Activated CD4-positive, alpha-beta T cell treated with anti-CD3 and anti-CD28 coated beads, Interleukin-2, amount 50 U/mL, for 24 hours (primary cell): ENCODE measurements at regions not wholly inside any gene's neighbourhood (a gene's known extent, or its start where the extent isn't known, plus 50 kb on each side); places are given as distances from the start of the nearest gene placed in this dataset.
"Not testable (repeated sequence)": the region's sequence is repeated elsewhere in the genome, so short reads cannot be mapped to it uniquely, and the experiment has no call there.

Experiments
- DNase-seq, 2 donors: peaks; one replicate each; pipeline ENCODE4 v3.0.0-alpha.2; 2020; ENCODE audit warnings: low read depth in 1 of 2, low spot score in 1 of 2

- DNase-seq = no peak
Measured at GRCh38 chr11:15300341-15300740, 185.6 kb downstream of the INSC start.

- no peak for DNase-seq
Measured at GRCh38 chr11:15307619-15308024, 192.9 kb downstream of the INSC start.

GRCh38 chr11:15308840-15309239 is 194.1 kb downstream of the INSC start:
- no peak for DNase-seq

- DNase-seq = no peak
Measured at GRCh38 chr11:15309296-15309695, 194.6 kb downstream of the INSC start.

GRCh38 chr11:15313862-15314261 is 199.1 kb downstream of the INSC start:
- DNase-seq = no peak

- DNase-seq = no peak
Measured at GRCh38 chr11:15318814-15319213, 204.1 kb downstream of the INSC start.

- DNase-seq = no peak
Measured at GRCh38 chr11:15326520-15326919, 211.8 kb downstream of the INSC start.

- DNase-seq = no peak
Measured at GRCh38 chr11:15327786-15328231, 213.1 kb downstream of the INSC start.

- no peak for DNase-seq
Measured at GRCh38 chr11:15333407-15333806, 218.7 kb downstream of the INSC start.

- DNase-seq = no peak
Measured at GRCh38 chr11:15334766-15335165, 220.0 kb downstream of the INSC start.

GRCh38 chr11:15336021-15336420 is 221.3 kb downstream of the INSC start:
- DNase-seq = no peak

- no peak for DNase-seq
Measured at GRCh38 chr11:15339302-15339701, 224.6 kb downstream of the INSC start.

- DNase-seq = no peak
Measured at GRCh38 chr11:15341587-15341986, 226.9 kb downstream of the INSC start.

- DNase-seq = no peak
Measured at GRCh38 chr11:15342163-15342562, 227.4 kb downstream of the INSC start.

- no peak for DNase-seq
Measured at GRCh38 chr11:15346907-15347306, 232.2 kb downstream of the INSC start.

GRCh38 chr11:15347969-15348734 is 233.4 kb downstream of the INSC start:
- no peak for DNase-seq

GRCh38 chr11:15349413-15349812 is 234.7 kb downstream of the INSC start:
- DNase-seq = no peak

- no peak for DNase-seq
Measured at GRCh38 chr11:15361316-15361715, 246.6 kb downstream of the INSC start.

GRCh38 chr11:15365286-15365685 is 250.6 kb downstream of the INSC start:
- DNase-seq = not testable (repeated sequence)

- no peak for DNase-seq
Measured at GRCh38 chr11:15367695-15368094, 253.0 kb downstream of the INSC start.

GRCh38 chr11:15370495-15371147 is 255.9 kb downstream of the INSC start:
- no peak for DNase-seq

GRCh38 chr11:15371533-15371932 is 256.8 kb downstream of the INSC start:
- no peak for DNase-seq

- no peak for DNase-seq
Measured at GRCh38 chr11:15374418-15374817, 259.7 kb downstream of the INSC start.
